HG03064 (cell line): ENCODE measurements at regions not wholly inside any gene's neighbourhood (a gene's known extent, or its start where the extent isn't known, plus 50 kb on each side); places are given as distances from the start of the nearest gene placed in this dataset.
"Not testable (repeated sequence)": the region's sequence is repeated elsewhere in the genome, so short reads cannot be mapped to it uniquely, and the experiment has no call there.

Experiments used
- ATAC-seq: cut with Tn5 transposase; IDR thresholded peaks from one replicate; pipeline ENCODE4 v1.9.1; 2021; ENCODE audit warnings: low read depth; ENCODE audit not compliant: unreplicated experiment

GRCh38 chr12:33672836-33673577 lies 233.4 kb upstream of the SYT10 start:
- ATAC-seq, result no peak

GRCh38 chr12:33676866-33677265 lies 237.2 kb upstream of the SYT10 start:
- no peak for ATAC-seq

- no peak for ATAC-seq
Observed at GRCh38 chr12:33678221-33678964, 238.8 kb upstream of the SYT10 start.

- no peak for ATAC-seq
Observed at GRCh38 chr12:33690562-33690961, 250.9 kb upstream of the SYT10 start.

- no peak for ATAC-seq
Observed at GRCh38 chr12:33703221-33703620, 263.6 kb upstream of the SYT10 start.

GRCh38 chr12:33706927-33707326 lies 267.3 kb upstream of the SYT10 start:
- ATAC-seq, result no peak

- ATAC-seq, result no peak
Observed at GRCh38 chr12:33708935-33709334, 269.3 kb upstream of the SYT10 start.

- ATAC-seq, result no peak
Observed at GRCh38 chr12:33710548-33710947, 270.9 kb upstream of the SYT10 start.

- ATAC-seq, result no peak
Observed at GRCh38 chr12:33718631-33719030, 279.0 kb upstream of the SYT10 start.

- ATAC-seq, result no peak
Observed at GRCh38 chr12:33721561-33721960, 281.9 kb upstream of the SYT10 start.

GRCh38 chr12:33724867-33725266 lies 285.2 kb upstream of the SYT10 start:
- no peak for ATAC-seq

GRCh38 chr12:33734871-33735270 lies 287.4 kb upstream of the ALG10 start:
- no peak for ATAC-seq

GRCh38 chr12:33752854-33753253 lies 269.4 kb upstream of the ALG10 start:
- ATAC-seq, result no peak

GRCh38 chr12:33757701-33758100 lies 264.6 kb upstream of the ALG10 start:
- no peak for ATAC-seq

GRCh38 chr12:33759279-33759678 lies 263.0 kb upstream of the ALG10 start:
- no peak for ATAC-seq

GRCh38 chr12:33763331-33763730 lies 259.0 kb upstream of the ALG10 start:
- ATAC-seq, result no peak

GRCh38 chr12:33770652-33771051 lies 251.6 kb upstream of the ALG10 start:
- ATAC-seq, result no peak

- no peak for ATAC-seq
Observed at GRCh38 chr12:33771889-33772288, 250.4 kb upstream of the ALG10 start.

- ATAC-seq, result not testable (repeated sequence)
Observed at GRCh38 chr12:33773091-33773490, 249.2 kb upstream of the ALG10 start.

GRCh38 chr12:33786532-33786931 lies 235.8 kb upstream of the ALG10 start:
- ATAC-seq, result no peak

GRCh38 chr12:33794954-33795353 lies 227.3 kb upstream of the ALG10 start:
- no peak for ATAC-seq

- no peak for ATAC-seq
Observed at GRCh38 chr12:33795536-33795935, 226.8 kb upstream of the ALG10 start.
